SK-N-SH (cell line): ENCODE measurements at regions not wholly inside any gene's neighbourhood (a gene's known extent, or its start where the extent isn't known, plus 50 kb on each side); places are given as distances from the start of the nearest gene placed in this dataset.

Experiments
- CTCF ChIA-PET: fragments of 300-600, 350-600 bp; formaldehyde crosslinking; extraction: SDS; loops from one replicate; lab custom pipeline; 2021; lab: Yijun Ruan, JAX
- POLR2A ChIA-PET: fragments of 350-600 bp; sonication (Branson Sonifier 250); formaldehyde crosslinking; extraction: SDS; loops from one replicate; lab custom pipeline; 2020; ENCODE audit warnings: antibody characterized with exemption, inconsistent platforms; lab: Yijun Ruan, JAX
- DNase-seq: peaks from one replicate; pipeline ENCODE4 v3.0.0; 2012
- H2AFZ ChIP-seq: fragments of 200-600 bp; sonication (generic); 2 replicates; pipeline ENCODE4 v1.8.1; 2016; ENCODE audit warnings: antibody characterized with exemption, mild to moderate bottlenecking, low read depth
- H3F3A ChIP-seq: fragments of 200-600 bp; sonication (generic); replicated peaks from 2 replicates; pipeline ENCODE3; 2016; ENCODE audit warnings: antibody characterized with exemption, mild to moderate bottlenecking; ENCODE audit not compliant: insufficient read depth
- H3K27ac ChIP-seq, 2 experiments: fragments of 200-500 bp in 1 of 2; fragments of 200-600 bp in 1 of 2; sonication (Bioruptor generic) in 1 of 2; sonication (generic), shearing (Covaris generic) in 1 of 2; 2 replicates each; pipeline versions ENCODE4 v1.5.1 to v1.6.1; 2014 to 2016; ENCODE audit warnings: low read depth in 2 of 2, inconsistent platforms in 1 of 2, low read length in 1 of 2, mild to moderate bottlenecking in 1 of 2, mixed read lengths in 1 of 2
- H3K27me3 ChIP-seq: fragments of 200-600 bp; sonication (generic), shearing (Covaris generic); 2 replicates; pipeline ENCODE4 v1.6.1; 2016; ENCODE audit warnings: mixed run types; ENCODE audit not compliant: insufficient read depth
- H3K36me3 ChIP-seq, 2 experiments: fragments of 200-500 bp in 1 of 2; fragments of 200-600 bp in 1 of 2; sonication (Bioruptor generic) in 1 of 2; sonication (generic) in 1 of 2; replicated peaks in 1 of 2; 2 replicates each; pipeline versions ENCODE3 to v1.5.1; 2014 to 2016; ENCODE audit warnings: low read length in 1 of 2, mild to moderate bottlenecking in 1 of 2; ENCODE audit not compliant: insufficient read depth in 2 of 2, control insufficient read depth in 1 of 2
- H3K4me1 ChIP-seq, 2 experiments: fragments of 200-500 bp in 1 of 2; fragments of 200-600 bp in 1 of 2; sonication (Bioruptor generic) in 1 of 2; sonication (generic), shearing (Covaris generic) in 1 of 2; 2 replicates each; pipeline versions ENCODE4 v1.5.1 to v1.6.1; 2014 to 2016; ENCODE audit warnings: low read depth in 1 of 2, low read length in 1 of 2, mixed run types in 1 of 2; ENCODE audit not compliant: insufficient read depth in 2 of 2, control insufficient read depth in 1 of 2
- H3K4me2 ChIP-seq: fragments of 200-600 bp; sonication (generic), shearing (Covaris generic); 2 replicates; pipeline ENCODE4 v1.6.1; 2017; ENCODE audit warnings: mixed run types
- H3K4me3 ChIP-seq, 2 experiments: fragments of 200-500 bp in 1 of 2; fragments of 200-600 bp in 1 of 2; sonication (Bioruptor generic) in 1 of 2; sonication (generic), shearing (Covaris generic) in 1 of 2; 2 replicates each; pipeline versions ENCODE4 v1.5.1 to v1.8.1; 2014 to 2016; ENCODE audit warnings: low read depth in 2 of 2, inconsistent platforms in 1 of 2, low read length in 1 of 2, mild to moderate bottlenecking in 1 of 2, mixed read lengths in 1 of 2, moderate library complexity in 1 of 2
- H3K79me2 ChIP-seq: fragments of 200-600 bp; sonication (generic); 2 replicates; pipeline ENCODE4 v1.8.1; 2017; ENCODE audit warnings: mild to moderate bottlenecking; ENCODE audit not compliant: insufficient read depth
- H3K9ac ChIP-seq: fragments of 200-600 bp; sonication (generic); 2 replicates; pipeline ENCODE4 v1.6.1; 2017; ENCODE audit warnings: mixed run types
- H3K9me2 ChIP-seq: fragments of 200-600 bp; sonication (generic); 2 replicates; pipeline ENCODE4 v1.6.1; 2017; ENCODE audit warnings: mixed run types
- H3K9me3 ChIP-seq: fragments of 200-600 bp; sonication (generic); 2 replicates; pipeline ENCODE4 v1.6.1; 2017; ENCODE audit warnings: mixed run types, mild to moderate bottlenecking, moderate library complexity
- H4K20me1 ChIP-seq: fragments of 200-600 bp; sonication (generic); 2 replicates; pipeline ENCODE4 v1.6.1; 2017; ENCODE audit warnings: mild to moderate bottlenecking, mixed run types; ENCODE audit not compliant: insufficient read depth
- MEF2A ChIP-seq: IDR thresholded peaks from 2 replicates; pipeline ENCODE4 v1.4.0; 2012; ENCODE audit warnings: low read depth, borderline replicate concordance
- MXI1 ChIP-seq: IDR thresholded peaks from 2 replicates; pipeline ENCODE4 v1.6.1; 2012; ENCODE audit warnings: mild to moderate bottlenecking, low read depth, low read length, improper control_type of control experiment
- NFIC ChIP-seq: IDR thresholded peaks from 2 replicates; pipeline ENCODE4 v1.4.0; 2012; ENCODE audit warnings: borderline replicate concordance
- POLR2AphosphoS5 ChIP-seq: IDR thresholded peaks from 2 replicates; pipeline ENCODE4 v1.6.1; 2012; ENCODE audit warnings: low read depth, low read length
- RCOR1 ChIP-seq: fragments of 150-350 bp; IDR thresholded peaks from 2 replicates; pipeline ENCODE4 v1.6.1; 2017; ENCODE audit warnings: antibody characterized with exemption, low read length
- SMC3 ChIP-seq: IDR thresholded peaks from 2 replicates; pipeline ENCODE4 v1.6.1; 2012; ENCODE audit warnings: low read depth, low read length, improper control_type of control experiment
- TCF12 ChIP-seq: IDR thresholded peaks from 2 replicates; pipeline ENCODE4 v1.4.0; 2012
- WGBS: methylation state at CpG from one replicate; pipeline ENCODE4 v1.1.6; 2017; ENCODE audit warnings: low lambda C conversion rate; 5-methylcytosine and 5-hydroxymethylcytosine counted together
- TF ChIP-seq, protein P1 (sequence below): IDR thresholded peaks from 2 replicates; pipeline ENCODE4 v1.4.0; 2012; ENCODE audit warnings: low read depth, borderline replicate concordance
- TF ChIP-seq, protein P2 (sequence below): IDR thresholded peaks from 2 replicates; pipeline ENCODE4 v1.4.0; 2012; ENCODE audit warnings: low read depth, borderline replicate concordance
- TF ChIP-seq, protein P3 (sequence below): IDR thresholded peaks from 2 replicates; pipeline ENCODE4; 2012
- TF ChIP-seq, protein P4 (sequence below): fragments of 200-600 bp; sonication (generic); IDR thresholded peaks from 2 replicates; pipeline ENCODE4 v1.6.1; 2017; ENCODE audit warnings: antibody characterized with exemption, mild to moderate bottlenecking, moderate library complexity

DNA sequence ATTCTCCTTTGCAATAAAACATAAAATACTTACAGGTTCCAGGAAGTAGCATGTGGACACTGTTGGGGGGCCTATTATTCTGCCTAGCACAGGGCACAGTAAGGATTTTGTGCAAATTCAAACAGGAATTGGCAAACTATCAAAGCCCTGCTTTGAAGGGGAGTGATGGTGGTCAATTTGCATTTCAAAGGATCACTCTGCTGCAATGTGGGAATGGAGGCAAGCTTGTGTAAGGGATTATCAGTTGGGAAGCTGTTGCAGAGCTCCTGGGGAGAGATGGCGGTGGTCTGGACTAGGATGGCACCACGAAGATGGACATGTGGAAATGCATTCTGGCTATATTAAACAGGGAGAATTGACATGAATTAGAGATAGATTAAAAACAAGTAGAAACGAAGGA is 990.7 kb upstream of the RBFOX1 start:
- H4K20me1 ChIP-seq = no peaks in the 10 kb centered on the region
- no peaks in the 10 kb centered on the region for H3K36me3 ChIP-seq
- H3K79me2 ChIP-seq = no peaks in the 10 kb centered on the region
- H3K9ac ChIP-seq = no peak overlapping the region
- no peaks in the 10 kb centered on the region for H3K9me2 ChIP-seq
- no peak overlapping the region for H3K4me2 ChIP-seq
- no peak overlapping the region for H2AFZ ChIP-seq
- H3F3A ChIP-seq = no peaks in the 10 kb centered on the region
- H3K4me3 ChIP-seq = no peak overlapping the region
- TF ChIP-seq RCOR1 = no peak
- TF ChIP-seq, protein P1, sequence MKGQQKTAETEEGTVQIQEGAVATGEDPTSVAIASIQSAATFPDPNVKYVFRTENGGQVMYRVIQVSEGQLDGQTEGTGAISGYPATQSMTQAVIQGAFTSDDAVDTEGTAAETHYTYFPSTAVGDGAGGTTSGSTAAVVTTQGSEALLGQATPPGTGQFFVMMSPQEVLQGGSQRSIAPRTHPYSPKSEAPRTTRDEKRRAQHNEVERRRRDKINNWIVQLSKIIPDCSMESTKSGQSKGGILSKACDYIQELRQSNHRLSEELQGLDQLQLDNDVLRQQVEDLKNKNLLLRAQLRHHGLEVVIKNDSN = no peak
- TF ChIP-seq NFIC = no peak
- TF ChIP-seq, protein P2, sequence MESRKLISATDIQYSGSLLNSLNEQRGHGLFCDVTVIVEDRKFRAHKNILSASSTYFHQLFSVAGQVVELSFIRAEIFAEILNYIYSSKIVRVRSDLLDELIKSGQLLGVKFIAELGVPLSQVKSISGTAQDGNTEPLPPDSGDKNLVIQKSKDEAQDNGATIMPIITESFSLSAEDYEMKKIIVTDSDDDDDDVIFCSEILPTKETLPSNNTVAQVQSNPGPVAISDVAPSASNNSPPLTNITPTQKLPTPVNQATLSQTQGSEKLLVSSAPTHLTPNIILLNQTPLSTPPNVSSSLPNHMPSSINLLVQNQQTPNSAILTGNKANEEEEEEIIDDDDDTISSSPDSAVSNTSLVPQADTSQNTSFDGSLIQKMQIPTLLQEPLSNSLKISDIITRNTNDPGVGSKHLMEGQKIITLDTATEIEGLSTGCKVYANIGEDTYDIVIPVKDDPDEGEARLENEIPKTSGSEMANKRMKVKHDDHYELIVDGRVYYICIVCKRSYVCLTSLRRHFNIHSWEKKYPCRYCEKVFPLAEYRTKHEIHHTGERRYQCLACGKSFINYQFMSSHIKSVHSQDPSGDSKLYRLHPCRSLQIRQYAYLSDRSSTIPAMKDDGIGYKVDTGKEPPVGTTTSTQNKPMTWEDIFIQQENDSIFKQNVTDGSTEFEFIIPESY = no peak
- no peak for TF ChIP-seq MXI1
- no peak for TF ChIP-seq SMC3
- TF ChIP-seq, protein P3, sequence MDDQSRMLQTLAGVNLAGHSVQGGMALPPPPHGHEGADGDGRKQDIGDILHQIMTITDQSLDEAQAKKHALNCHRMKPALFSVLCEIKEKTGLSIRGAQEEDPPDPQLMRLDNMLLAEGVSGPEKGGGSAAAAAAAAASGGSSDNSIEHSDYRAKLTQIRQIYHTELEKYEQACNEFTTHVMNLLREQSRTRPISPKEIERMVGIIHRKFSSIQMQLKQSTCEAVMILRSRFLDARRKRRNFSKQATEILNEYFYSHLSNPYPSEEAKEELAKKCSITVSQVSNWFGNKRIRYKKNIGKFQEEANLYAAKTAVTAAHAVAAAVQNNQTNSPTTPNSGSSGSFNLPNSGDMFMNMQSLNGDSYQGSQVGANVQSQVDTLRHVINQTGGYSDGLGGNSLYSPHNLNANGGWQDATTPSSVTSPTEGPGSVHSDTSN = no peak
- TF ChIP-seq POLR2AphosphoS5 = no peak
- TF ChIP-seq MEF2A = no peak
- POLR2A ChIA-PET = no interaction called here
- H3K9me3 ChIP-seq = no peaks in the 10 kb centered on the region
- no peak for DNase-seq
- H3K27me3 ChIP-seq = no peaks in the 10 kb centered on the region
- H3K4me1 ChIP-seq = no peaks in the 10 kb centered on the region
- CTCF ChIA-PET = no interaction called here
- no peak overlapping the region for H3K27ac ChIP-seq
- WGBS = 17% methylated on average over 3 of the region's 3 CpGs

DNA sequence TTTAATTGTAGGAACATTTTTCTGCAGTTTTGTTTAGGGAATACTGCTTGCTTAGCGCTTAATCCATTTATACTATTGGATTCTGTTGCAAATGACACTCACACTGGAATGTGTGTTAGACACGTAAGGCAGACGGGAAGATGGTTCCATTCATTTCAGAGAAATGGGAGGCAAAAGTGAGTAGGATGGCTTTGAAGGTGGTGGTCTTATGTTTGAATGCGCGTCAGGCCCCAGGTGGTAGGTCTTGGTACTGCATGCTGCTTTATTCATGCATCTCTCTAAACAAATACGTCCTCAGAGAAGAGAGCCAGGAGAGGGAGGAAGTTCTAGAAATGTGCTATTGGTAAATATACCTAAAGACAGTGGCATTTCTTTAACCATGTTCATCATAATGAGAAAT is 997.6 kb upstream of the RBFOX1 start:
- Histone ChIP-seq H3K36me3 (no peaks in the 10 kb centered on the region), H3K9ac (no peak overlapping the region), H3K4me3 (no peak overlapping the region), H3K4me1 (no peaks in the 10 kb centered on the region), H3K9me3 (no peaks in the 10 kb centered on the region), H3K79me2 (no peaks in the 10 kb centered on the region), H4K20me1 (no peaks in the 10 kb centered on the region), H2AFZ (no peak overlapping the region), H3F3A (no peaks in the 10 kb centered on the region), H3K9me2 (no peaks in the 10 kb centered on the region), H3K4me2 (no peak overlapping the region), H3K27me3 (no peaks in the 10 kb centered on the region), H3K27ac (no peak overlapping the region)
- ChIA-PET POLR2A (no interaction called here), CTCF (interaction anchor here (1.2 to 1.6 kb wide), 2 partner anchors 10 to 13 kb away, joined by 4 read pairs; no protein-coding TSS in a partner anchor)
- 62% methylated on average over 6 of the region's 6 CpGs for WGBS
- DNase-seq = peak; percentile 34
- TF ChIP-seq TCF12 = no peak
- TF ChIP-seq, protein P4, sequence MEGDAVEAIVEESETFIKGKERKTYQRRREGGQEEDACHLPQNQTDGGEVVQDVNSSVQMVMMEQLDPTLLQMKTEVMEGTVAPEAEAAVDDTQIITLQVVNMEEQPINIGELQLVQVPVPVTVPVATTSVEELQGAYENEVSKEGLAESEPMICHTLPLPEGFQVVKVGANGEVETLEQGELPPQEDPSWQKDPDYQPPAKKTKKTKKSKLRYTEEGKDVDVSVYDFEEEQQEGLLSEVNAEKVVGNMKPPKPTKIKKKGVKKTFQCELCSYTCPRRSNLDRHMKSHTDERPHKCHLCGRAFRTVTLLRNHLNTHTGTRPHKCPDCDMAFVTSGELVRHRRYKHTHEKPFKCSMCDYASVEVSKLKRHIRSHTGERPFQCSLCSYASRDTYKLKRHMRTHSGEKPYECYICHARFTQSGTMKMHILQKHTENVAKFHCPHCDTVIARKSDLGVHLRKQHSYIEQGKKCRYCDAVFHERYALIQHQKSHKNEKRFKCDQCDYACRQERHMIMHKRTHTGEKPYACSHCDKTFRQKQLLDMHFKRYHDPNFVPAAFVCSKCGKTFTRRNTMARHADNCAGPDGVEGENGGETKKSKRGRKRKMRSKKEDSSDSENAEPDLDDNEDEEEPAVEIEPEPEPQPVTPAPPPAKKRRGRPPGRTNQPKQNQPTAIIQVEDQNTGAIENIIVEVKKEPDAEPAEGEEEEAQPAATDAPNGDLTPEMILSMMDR = peak; percentile 50
